ENCODE measurements at regions not wholly inside any gene's neighbourhood (a gene's known extent, or its start where the extent isn't known, plus 50 kb on each side); places are given as distances from the start of the nearest gene placed in this dataset.
"Not testable (repeated sequence)": the region's sequence is repeated elsewhere in the genome, so short reads cannot be mapped to it uniquely, and the experiment has no call there.

GRCh38 chr16:88329726-88330700, 52.7 kb upstream of the ZNF469 start:
- no peak overlapping the region for H3K4me3 ChIP-seq
- no peak for DNase-seq (ENCODE audit: low spot score)
- TF ChIP-seq, protein P1, sequence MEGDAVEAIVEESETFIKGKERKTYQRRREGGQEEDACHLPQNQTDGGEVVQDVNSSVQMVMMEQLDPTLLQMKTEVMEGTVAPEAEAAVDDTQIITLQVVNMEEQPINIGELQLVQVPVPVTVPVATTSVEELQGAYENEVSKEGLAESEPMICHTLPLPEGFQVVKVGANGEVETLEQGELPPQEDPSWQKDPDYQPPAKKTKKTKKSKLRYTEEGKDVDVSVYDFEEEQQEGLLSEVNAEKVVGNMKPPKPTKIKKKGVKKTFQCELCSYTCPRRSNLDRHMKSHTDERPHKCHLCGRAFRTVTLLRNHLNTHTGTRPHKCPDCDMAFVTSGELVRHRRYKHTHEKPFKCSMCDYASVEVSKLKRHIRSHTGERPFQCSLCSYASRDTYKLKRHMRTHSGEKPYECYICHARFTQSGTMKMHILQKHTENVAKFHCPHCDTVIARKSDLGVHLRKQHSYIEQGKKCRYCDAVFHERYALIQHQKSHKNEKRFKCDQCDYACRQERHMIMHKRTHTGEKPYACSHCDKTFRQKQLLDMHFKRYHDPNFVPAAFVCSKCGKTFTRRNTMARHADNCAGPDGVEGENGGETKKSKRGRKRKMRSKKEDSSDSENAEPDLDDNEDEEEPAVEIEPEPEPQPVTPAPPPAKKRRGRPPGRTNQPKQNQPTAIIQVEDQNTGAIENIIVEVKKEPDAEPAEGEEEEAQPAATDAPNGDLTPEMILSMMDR (IDR thresholded peaks at IDR 0.05), result no peak
- H3K27ac ChIP-seq, result peak overlapping the region in 1 of 2 donors; percentile 85

- DNase-seq (ENCODE audit: low spot score), result no peak
- peak overlapping the region; percentile 60 to 85 for H3K27ac ChIP-seq
- no peak overlapping the region for H3K4me3 ChIP-seq
- TF ChIP-seq, protein P1 (IDR thresholded peaks at IDR 0.05), result no peak
These were observed 51.5 kb upstream of the ZNF469 start for GRCh38 chr16:88330971-88331890.

- peak; percentile 94 for DNase-seq (ENCODE audit: low spot score)
- Histone ChIP-seq H3K4me3 (no peak overlapping the region), H3K27ac (peak overlapping the region; percentile 67 to 85)
- TF ChIP-seq, protein P1 (IDR thresholded peaks at IDR 0.05), result no peak
These were observed 50.5 kb upstream of the ZNF469 start for GRCh38 chr16:88331989-88332920.

GRCh38 chr16:88332921-88333825, 49.6 kb upstream of the ZNF469 start:
- DNase-seq (ENCODE audit: low spot score), result not testable (repeated sequence)
- Histone ChIP-seq H3K27ac (peak overlapping the region; percentile 67 to 85), H3K4me3 (peak overlapping the region; percentile 30)

Measured in coronary artery (tissue), 2 donors.